ENCODE measurements at regions not wholly inside any gene's neighbourhood (a gene's known extent, or its start where the extent isn't known, plus 50 kb on each side); places are given as distances from the start of the nearest gene placed in this dataset.
A peak's percentile ranks its signal among the peaks of the same experiment; 100 is the strongest.

- FAIRE-seq (no peak), DNase-seq (ENCODE audit: low read depth, low spot score) (no peak)
- Histone ChIP-seq H3K36me3 (ENCODE audit: control insufficient read depth in 2 of 2, extremely low read depth in 1 of 2, insufficient read depth in 2 of 2, low read length in 2 of 2) (no peaks in the 10 kb centered on the region), H3K27ac (ENCODE audit: control insufficient read depth, insufficient read depth, low read length) (no peak overlapping the region), H2AFZ (ENCODE audit: control insufficient read depth, low read length) (no peak overlapping the region), H3K79me2 (ENCODE audit: control insufficient read depth, insufficient read depth, low read length) (no peaks in the 10 kb centered on the region), H3K9me3 (ENCODE audit: control insufficient read depth, low read depth, low read length) (no peaks in the 10 kb centered on the region), H3K9ac (ENCODE audit: control insufficient read depth, extremely low read depth, insufficient read depth, low read length) (no peak overlapping the region), H3K27me3 (ENCODE audit: control insufficient read depth, extremely low read depth, insufficient read depth, low read length) (no peaks in the 10 kb centered on the region), H4K20me1 (ENCODE audit: control insufficient read depth, extremely low read depth, insufficient read depth, low read length) (no peaks in the 10 kb centered on the region), H3K4me3 (ENCODE audit: control insufficient read depth in 2 of 3, extremely low read depth in 1 of 3, insufficient read depth in 2 of 3, low read depth in 1 of 3, low read length in 3 of 3) (no peak overlapping the region), H3K4me1 (ENCODE audit: control insufficient read depth, extremely low read depth, insufficient read depth, low read length) (no peaks in the 10 kb centered on the region), H3K4me2 (ENCODE audit: control insufficient read depth, extremely low read depth, insufficient read depth, low read depth, low read length) (no peak overlapping the region), H3K9me1 (ENCODE audit: control insufficient read depth, extremely low read depth, insufficient read depth, low read length) (no peaks in the 10 kb centered on the region)
- dilution Hi-C loops (cut with MboI; ENCODE audit: extremely low pct_ligation_motif_present, low sequenced_read_pairs) = no loop called here
- TF ChIP-seq EZH2 (IDR thresholded peaks at IDR 0.05; ENCODE audit: low read length) (no peak), CTCF (optimal IDR thresholded peaks at IDR 0.05 in 1 of 3, IDR thresholded peaks at IDR 0.05 in 1 of 3, conservative IDR thresholded peaks at IDR 0.05 in 1 of 3; ENCODE audit: extremely low read depth in 1 of 3, insufficient read depth in 2 of 3, low read length in 3 of 3) (no peak)
Observed at GRCh38 chr5:67363180-67363709, 166.6 kb upstream of the CD180 start.

GRCh38 chr5:67361932-67362729 is 165.5 kb upstream of the CD180 start:
- Histone ChIP-seq H3K4me3 (ENCODE audit: control insufficient read depth in 2 of 3, extremely low read depth in 1 of 3, insufficient read depth in 2 of 3, low read depth in 1 of 3, low read length in 3 of 3) (no peak overlapping the region), H2AFZ (ENCODE audit: control insufficient read depth, low read length) (peak overlapping the region; percentile 14), H3K9me1 (ENCODE audit: control insufficient read depth, extremely low read depth, insufficient read depth, low read length) (no peaks in the 10 kb centered on the region), H3K27me3 (ENCODE audit: control insufficient read depth, extremely low read depth, insufficient read depth, low read length) (no peaks in the 10 kb centered on the region), H3K79me2 (ENCODE audit: control insufficient read depth, insufficient read depth, low read length) (no peaks in the 10 kb centered on the region), H3K27ac (ENCODE audit: control insufficient read depth, insufficient read depth, low read length) (no peak overlapping the region), H3K36me3 (ENCODE audit: control insufficient read depth in 2 of 2, extremely low read depth in 1 of 2, insufficient read depth in 2 of 2, low read length in 2 of 2) (no peaks in the 10 kb centered on the region), H3K9ac (ENCODE audit: control insufficient read depth, extremely low read depth, insufficient read depth, low read length) (no peak overlapping the region), H3K4me2 (ENCODE audit: control insufficient read depth, extremely low read depth, insufficient read depth, low read depth, low read length) (no peak overlapping the region), H3K9me3 (ENCODE audit: control insufficient read depth, low read depth, low read length) (no peaks in the 10 kb centered on the region), H3K4me1 (ENCODE audit: control insufficient read depth, extremely low read depth, insufficient read depth, low read length) (no peaks in the 10 kb centered on the region), H4K20me1 (ENCODE audit: control insufficient read depth, extremely low read depth, insufficient read depth, low read length) (no peaks in the 10 kb centered on the region)
- FAIRE-seq (no peak), DNase-seq (ENCODE audit: low read depth, low spot score) (no peak)
- dilution Hi-C loops (cut with MboI; ENCODE audit: extremely low pct_ligation_motif_present, low sequenced_read_pairs) = no loop called here
- no peak for TF ChIP-seq EZH2 (IDR thresholded peaks at IDR 0.05; ENCODE audit: low read length)
- no peak for TF ChIP-seq CTCF (optimal IDR thresholded peaks at IDR 0.05 in 1 of 3, IDR thresholded peaks at IDR 0.05 in 1 of 3, conservative IDR thresholded peaks at IDR 0.05 in 1 of 3; ENCODE audit: extremely low read depth in 1 of 3, insufficient read depth in 2 of 3, low read length in 3 of 3)
